Lung (tissue), 11 donors: ENCODE measurements at regions not wholly inside any gene's neighbourhood (a gene's known extent, or its start where the extent isn't known, plus 50 kb on each side); places are given as distances from the start of the nearest gene placed in this dataset.
A peak's percentile ranks its signal among the peaks of the same experiment; 100 is the strongest.

Source experiments
- ATAC-seq: fragments of 200-7000 bp; cut with Tn5 transposase; one replicate; pipeline ENCODE4 v1.9.1; 2020; ENCODE audit warnings: moderate number of reproducible peaks; ENCODE audit not compliant: insufficient read depth, low FRiP score
- DNase-seq, 3 donors: peaks; one replicate each; pipeline ENCODE4 v3.0.0-alpha.2; 2013 to 2017
- H3K27ac ChIP-seq, 2 donors: one replicate each; pipeline ENCODE4 v1.5.1; 2013; ENCODE audit warnings: mild to moderate bottlenecking in 2 of 2, moderate library complexity in 2 of 2, control low read depth in 1 of 2, inconsistent platforms in 1 of 2, low read depth in 1 of 2, low read length in 1 of 2
- H3K27me3 ChIP-seq, 3 donors: one replicate each; pipeline ENCODE4 v1.5.1; 2013; ENCODE audit warnings: low read length in 2 of 3; ENCODE audit not compliant: control insufficient read depth in 3 of 3, insufficient read depth in 3 of 3
- H3K36me3 ChIP-seq, 4 donors: one replicate each; pipeline ENCODE4 v1.5.1; 2013; ENCODE audit warnings: low read length in 4 of 4, mild to moderate bottlenecking in 1 of 4, moderate library complexity in 1 of 4; ENCODE audit not compliant: control insufficient read depth in 4 of 4, insufficient read depth in 4 of 4
- H3K4me1 ChIP-seq, 5 donors: one replicate each; pipeline ENCODE4 v1.5.1; 2013; ENCODE audit warnings: low read length in 5 of 5, mild to moderate bottlenecking in 2 of 5, moderate library complexity in 1 of 5; ENCODE audit not compliant: control insufficient read depth in 5 of 5, insufficient read depth in 5 of 5
- H3K4me3 ChIP-seq: one replicate; pipeline ENCODE4 v1.5.1; 2013; ENCODE audit warnings: mild to moderate bottlenecking, control low read depth, moderate library complexity
- H3K9ac ChIP-seq, 2 donors: one replicate each; pipeline ENCODE4 v1.5.1; 2013; ENCODE audit warnings: low read length in 2 of 2, control low read depth in 1 of 2; ENCODE audit not compliant: insufficient read depth in 1 of 2
- H3K9me3 ChIP-seq, 4 donors: one replicate each; pipeline ENCODE4 v1.5.1; 2013; ENCODE audit warnings: low read length in 3 of 4, mild to moderate bottlenecking in 1 of 4, moderate library complexity in 1 of 4; ENCODE audit not compliant: control insufficient read depth in 4 of 4, insufficient read depth in 3 of 4
- WGBS, 2 donors: extraction: QIAGEN DNeasy Blood & Tissue Kit; methylation state at CpG; one replicate each; pipeline ENCODE4 v1.1.7; 2013; 5-methylcytosine and 5-hydroxymethylcytosine counted together
- TF ChIP-seq, protein P1 (sequence below): IDR thresholded peaks from 2 replicates; pipeline ENCODE4 v1.5.1; 2012; ENCODE audit warnings: mild to moderate bottlenecking; ENCODE audit errors: control extremely low read depth, extremely low read depth
- donor health status: control.
- donor health status: control.
- donor health status: Bipolar disorder and iron deficiency.
- donor health status: healthy.
- donor health status: DM: yes; HTN: yes; CAD: no.

DNA sequence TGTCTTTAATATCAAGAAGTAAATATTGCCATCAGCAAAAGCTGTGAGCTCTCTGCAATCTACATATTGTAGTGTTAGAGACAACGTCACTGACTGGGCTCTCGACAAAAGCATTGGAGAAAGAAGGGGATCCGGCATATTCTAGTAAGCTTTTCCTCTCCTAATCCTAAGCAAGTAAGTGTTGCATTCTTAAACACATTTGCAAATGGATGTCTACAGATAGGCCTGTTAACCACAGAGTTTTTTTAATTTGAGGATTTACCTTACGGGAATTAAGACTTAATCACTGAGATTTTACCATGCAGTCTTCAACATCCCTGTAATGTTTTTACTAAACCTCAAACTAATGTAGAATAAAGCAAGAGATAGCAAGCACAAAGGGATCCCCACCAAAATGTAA is 426.5 kb upstream of the CAMK1G start:
- Histone ChIP-seq H3K27ac (no peak overlapping the region), H3K27me3 (no peaks in the 10 kb centered on the region), H3K4me1 (peaks cover 0 to 5% (median 0%) of the 10 kb centered on the region in 5 donors), H3K9ac (no peak overlapping the region), H3K36me3 (no peaks in the 10 kb centered on the region), H3K9me3 (no peaks in the 10 kb centered on the region), H3K4me3 (no peak overlapping the region)
- ATAC-seq (no peak), DNase-seq (no peak)
- TF ChIP-seq, protein P1, sequence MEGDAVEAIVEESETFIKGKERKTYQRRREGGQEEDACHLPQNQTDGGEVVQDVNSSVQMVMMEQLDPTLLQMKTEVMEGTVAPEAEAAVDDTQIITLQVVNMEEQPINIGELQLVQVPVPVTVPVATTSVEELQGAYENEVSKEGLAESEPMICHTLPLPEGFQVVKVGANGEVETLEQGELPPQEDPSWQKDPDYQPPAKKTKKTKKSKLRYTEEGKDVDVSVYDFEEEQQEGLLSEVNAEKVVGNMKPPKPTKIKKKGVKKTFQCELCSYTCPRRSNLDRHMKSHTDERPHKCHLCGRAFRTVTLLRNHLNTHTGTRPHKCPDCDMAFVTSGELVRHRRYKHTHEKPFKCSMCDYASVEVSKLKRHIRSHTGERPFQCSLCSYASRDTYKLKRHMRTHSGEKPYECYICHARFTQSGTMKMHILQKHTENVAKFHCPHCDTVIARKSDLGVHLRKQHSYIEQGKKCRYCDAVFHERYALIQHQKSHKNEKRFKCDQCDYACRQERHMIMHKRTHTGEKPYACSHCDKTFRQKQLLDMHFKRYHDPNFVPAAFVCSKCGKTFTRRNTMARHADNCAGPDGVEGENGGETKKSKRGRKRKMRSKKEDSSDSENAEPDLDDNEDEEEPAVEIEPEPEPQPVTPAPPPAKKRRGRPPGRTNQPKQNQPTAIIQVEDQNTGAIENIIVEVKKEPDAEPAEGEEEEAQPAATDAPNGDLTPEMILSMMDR = no peak
- WGBS, 2 donors = 81 to 83% methylated on average over 4 of the region's 4 CpGs

DNA sequence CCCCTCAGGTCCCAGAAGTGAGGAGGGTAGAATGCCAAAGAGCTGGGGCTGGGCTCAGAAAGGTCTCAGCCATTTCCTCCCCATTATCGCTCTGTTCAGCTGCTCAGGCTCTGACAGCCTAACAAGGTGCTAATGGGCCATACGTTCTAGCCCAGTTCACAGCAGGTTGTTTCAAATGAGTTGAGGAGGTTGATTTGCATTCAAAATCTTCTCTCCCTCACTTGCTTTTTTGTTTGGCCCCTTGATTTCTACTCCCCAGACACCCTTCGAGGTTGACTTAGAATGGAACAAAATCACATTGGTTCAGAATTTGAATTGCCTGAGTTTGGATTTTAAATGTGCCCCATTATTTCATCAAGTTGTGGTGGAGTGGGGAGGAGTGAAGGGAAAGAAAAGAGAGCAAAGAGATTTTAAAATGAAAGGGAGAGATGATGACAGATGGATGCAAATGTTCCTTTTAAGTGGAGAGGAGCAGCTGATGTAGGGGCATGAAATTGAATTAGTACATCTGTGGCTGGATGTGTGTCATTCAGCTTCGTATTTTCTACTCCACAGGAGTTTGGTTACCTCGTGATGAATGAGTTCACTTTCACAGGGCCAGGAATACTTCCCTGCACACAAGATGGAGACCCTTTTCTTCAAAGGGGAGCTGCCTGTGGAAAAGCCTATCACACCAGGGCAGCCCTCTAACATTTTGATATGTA is 425.8 kb upstream of the CAMK1G start:
- WGBS, 2 donors = 37 to 52% methylated on average over 5 of the region's 5 CpGs
- Histone ChIP-seq H3K27ac (no peak overlapping the region), H3K36me3 (no peaks in the 10 kb centered on the region), H3K4me3 (no peak overlapping the region), H3K9ac (no peak overlapping the region), H3K27me3 (no peaks in the 10 kb centered on the region), H3K9me3 (no peaks in the 10 kb centered on the region), H3K4me1 (peaks cover 0 to 5% (median 0%) of the 10 kb centered on the region in 5 donors)
- TF ChIP-seq, protein P1 = no peak
- ATAC-seq (no peak), DNase-seq (no peak)

DNA sequence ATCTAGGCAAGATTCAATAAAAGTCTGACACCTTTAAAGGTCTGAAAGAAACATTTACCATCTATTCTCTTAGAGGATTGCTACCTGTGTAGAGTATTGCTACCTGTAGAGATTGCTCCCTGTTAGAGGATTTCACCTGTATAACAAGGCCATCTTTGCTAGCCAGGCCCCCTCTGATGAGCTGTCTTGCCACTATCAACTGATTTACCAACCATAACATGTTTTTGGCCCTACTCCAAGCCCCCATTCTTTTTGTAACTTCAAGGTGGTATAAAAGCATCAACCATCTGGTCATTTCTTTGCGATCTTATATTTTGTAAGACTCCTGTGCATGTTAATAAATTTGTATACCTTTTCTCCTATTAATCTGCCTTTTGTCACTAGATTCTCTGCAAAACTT is 424.7 kb upstream of the CAMK1G start:
- Histone ChIP-seq H3K9ac (no peak overlapping the region), H3K4me3 (no peak overlapping the region), H3K36me3 (no peaks in the 10 kb centered on the region), H3K4me1 (peaks cover 0 to 5% (median 0%) of the 10 kb centered on the region in 5 donors), H3K9me3 (no peaks in the 10 kb centered on the region), H3K27ac (no peak overlapping the region), H3K27me3 (no peaks in the 10 kb centered on the region)
- ATAC-seq (no peak), DNase-seq (no peak)
- TF ChIP-seq, protein P1 = no peak
- 95 to 100% methylated on average over 1 of the region's 1 CpG for WGBS, 2 donors

DNA sequence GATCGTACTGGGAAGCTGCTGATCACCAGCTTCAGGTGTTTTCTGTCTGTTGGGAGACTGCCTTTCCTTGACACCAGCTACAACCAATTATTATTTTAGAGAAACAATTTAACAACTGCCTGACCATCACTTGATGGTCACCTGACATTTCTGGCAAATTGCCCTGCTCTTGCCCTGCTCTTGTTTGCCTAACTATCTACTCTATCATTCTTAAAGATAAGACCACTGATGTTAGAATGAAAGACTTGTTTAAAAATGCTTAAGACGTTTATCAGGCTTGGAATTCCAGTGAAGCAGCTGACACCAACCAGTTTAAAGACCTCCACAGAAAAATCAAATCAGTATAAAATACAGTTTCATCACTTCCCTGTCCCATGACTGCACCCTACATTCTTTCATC is 423.3 kb upstream of the CAMK1G start:
- peaks cover 0 to 5% (median 0%) of the 10 kb centered on the region in 5 donors for H3K4me1 ChIP-seq
- H3K4me3 ChIP-seq = no peak overlapping the region
- peak in 1 of 3 donors; percentile 14 for DNase-seq
- H3K27ac ChIP-seq = no peak overlapping the region
- ATAC-seq = no peak
- H3K36me3 ChIP-seq = no peaks in the 10 kb centered on the region
- no peaks in the 10 kb centered on the region for H3K27me3 ChIP-seq
- H3K9ac ChIP-seq = no peak overlapping the region
- TF ChIP-seq, protein P1 = no peak
- WGBS, 2 donors = 32 to 61% methylated on average over 2 of the region's 2 CpGs
- H3K9me3 ChIP-seq = no peaks in the 10 kb centered on the region
